HS-27A (cell line): ENCODE measurements at regions not wholly inside any gene's neighbourhood (a gene's known extent, or its start where the extent isn't known, plus 50 kb on each side); places are given as distances from the start of the nearest gene placed in this dataset.
"Not testable (repeated sequence)": the region's sequence is repeated elsewhere in the genome, so short reads cannot be mapped to it uniquely, and the experiment has no call there.

Experiments
- DNase-seq: peaks from one replicate; pipeline ENCODE4 v3.0.0-alpha.2; 2012; ENCODE audit warnings: low read depth, missing footprints

DNA sequence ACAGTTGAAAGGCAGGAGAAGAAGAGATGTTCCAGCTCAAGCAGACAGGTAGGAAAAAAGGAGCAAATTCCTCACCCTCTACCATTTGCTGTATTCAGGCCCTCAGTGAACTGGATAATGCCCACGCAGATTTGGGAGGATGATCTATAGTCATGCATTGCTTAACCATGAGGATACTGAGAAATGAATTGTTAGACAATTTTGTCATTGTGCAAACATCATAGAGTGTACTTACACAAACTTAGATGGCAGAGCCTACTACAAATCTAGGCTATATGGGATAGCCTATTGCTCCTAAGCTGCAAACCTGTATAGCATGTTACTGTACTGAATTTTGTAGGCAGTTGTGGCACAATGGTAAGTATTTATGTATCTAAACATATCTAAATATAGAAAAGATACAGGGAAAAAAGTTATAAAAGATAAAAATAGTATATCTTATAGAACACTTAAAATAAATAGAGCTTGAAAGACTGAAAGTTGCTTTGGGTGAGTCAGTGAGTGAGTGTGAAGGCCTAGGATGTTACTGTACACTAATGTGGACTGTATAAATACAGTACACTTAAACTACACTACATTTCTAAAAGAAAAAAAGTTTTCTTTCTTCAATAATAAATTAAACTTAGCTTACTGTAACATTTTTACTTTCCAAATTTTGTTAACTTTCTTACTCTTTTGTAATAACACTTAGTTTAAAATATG lies 672.3 kb downstream of the UTRN start:
- DNase-seq = no peak

DNA sequence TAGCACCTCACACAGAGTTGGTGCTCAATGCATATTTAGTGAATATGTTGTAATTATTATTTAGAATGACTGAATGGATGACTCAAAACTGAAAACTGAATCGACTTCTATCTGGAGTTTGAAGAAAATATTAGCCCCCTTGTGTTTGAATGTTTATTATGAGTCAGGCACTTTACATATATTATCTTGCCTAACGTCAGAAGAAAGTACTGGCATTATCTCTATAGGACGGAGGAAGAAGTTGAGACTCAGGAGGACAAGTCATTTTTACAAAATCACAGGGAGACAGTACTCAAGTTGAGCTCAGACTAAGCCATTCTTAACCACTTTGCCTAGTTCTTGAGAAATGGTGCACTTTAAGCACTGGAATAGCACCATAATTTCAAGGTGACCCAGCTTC lies 684.0 kb downstream of the UTRN start:
- DNase-seq = no peak

DNA sequence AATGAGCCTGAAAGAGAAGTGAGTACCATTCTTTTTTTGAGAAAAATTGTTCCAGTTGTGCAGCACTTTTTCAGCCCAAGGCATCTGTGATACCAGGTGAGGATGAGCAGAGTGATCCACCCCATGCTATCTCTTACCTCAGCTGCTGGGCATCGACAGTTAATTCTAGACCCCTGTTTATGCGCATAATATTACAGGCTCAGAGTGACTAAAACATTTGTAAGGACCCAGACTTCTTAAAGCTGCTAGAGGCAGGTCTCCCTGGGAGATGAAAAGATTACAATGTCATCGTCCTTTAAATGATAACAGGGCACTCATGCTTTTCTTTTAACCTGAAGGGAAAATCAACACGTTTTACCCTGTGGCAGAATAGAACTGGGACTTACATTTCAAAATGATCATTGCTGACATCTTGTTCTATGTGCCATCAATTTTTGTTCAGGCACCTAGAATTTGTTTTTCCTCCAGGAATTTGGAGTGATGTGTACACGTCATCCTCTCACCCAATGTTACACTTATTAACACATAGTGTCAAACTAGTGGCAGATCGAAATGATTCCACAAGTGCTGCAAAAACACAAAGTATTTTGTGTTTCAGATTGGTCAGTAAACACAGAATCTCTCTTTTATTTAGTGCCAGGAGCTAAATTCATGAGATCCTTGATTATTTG lies 684.6 kb downstream of the UTRN start:
- no peak for DNase-seq

DNA sequence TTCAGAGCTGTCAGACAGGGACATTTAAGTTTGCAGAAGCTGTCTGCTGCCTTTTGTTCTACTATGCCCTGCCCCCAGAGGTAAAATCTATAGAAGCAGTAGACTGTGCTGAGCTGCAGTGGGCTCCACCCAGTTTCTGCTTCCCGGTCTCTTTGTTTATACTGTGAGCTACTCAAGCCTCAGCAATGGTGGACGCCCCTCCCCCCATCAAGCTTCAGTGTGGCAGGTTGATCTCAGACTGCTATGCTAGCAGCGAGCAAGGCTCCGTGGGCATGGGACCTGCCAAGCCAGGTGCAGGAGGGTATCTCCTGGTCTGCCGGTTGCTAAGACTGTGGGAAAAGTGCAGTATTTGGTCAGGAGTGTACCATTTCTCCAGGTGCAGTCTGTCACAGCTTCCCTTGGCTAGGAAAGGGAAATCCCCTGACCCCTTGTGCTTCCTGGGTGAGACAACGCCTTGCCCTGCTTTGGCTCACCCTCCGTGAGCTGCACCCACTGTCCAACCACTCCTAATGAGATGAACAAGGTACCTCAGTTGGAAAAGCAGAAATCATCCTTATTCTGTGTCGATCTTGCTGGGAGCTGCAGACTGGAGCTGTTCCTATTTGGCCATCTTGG lies 692.2 kb downstream of the UTRN start:
- DNase-seq = not testable (repeated sequence)

DNA sequence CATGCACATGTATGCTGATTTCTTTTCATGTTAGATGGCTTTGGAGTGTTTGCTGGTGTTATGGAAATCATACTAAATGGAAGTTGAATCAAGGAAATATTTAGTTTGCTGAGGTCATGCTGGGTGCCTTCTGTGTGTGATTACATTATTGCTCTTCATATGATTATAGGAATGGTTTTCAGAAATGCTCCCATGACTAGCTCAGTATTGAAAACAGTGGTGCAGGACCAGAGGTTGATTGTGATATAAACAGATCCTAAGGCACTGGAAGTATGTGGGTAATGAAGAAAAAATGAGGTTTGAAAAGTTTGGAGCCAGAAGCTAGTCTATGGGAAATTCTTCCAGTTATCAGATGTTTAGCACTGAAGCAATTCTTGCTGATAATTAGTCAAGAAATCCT lies 693.1 kb downstream of the UTRN start:
- DNase-seq = no peak

DNA sequence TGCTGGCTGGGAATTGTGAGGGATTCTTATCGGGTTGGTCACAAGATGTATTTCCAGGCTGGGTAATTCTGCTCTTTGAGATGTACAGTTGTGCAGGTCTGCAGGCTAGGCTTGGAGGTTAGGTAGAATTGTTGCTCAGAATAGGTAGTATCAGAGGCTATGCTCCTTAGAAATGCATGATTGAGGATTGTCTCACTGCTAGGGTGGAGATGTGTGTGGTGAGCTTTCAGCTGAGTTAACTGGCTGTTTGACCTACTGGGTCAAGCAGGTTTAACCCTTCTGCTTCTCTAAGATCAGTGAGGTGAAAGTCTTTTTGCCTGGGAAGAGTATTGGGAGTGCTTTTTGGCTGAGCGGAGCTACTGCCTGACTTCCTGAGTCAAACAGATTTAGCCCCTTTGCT lies 701.1 kb downstream of the UTRN start:
- DNase-seq = no peak

DNA sequence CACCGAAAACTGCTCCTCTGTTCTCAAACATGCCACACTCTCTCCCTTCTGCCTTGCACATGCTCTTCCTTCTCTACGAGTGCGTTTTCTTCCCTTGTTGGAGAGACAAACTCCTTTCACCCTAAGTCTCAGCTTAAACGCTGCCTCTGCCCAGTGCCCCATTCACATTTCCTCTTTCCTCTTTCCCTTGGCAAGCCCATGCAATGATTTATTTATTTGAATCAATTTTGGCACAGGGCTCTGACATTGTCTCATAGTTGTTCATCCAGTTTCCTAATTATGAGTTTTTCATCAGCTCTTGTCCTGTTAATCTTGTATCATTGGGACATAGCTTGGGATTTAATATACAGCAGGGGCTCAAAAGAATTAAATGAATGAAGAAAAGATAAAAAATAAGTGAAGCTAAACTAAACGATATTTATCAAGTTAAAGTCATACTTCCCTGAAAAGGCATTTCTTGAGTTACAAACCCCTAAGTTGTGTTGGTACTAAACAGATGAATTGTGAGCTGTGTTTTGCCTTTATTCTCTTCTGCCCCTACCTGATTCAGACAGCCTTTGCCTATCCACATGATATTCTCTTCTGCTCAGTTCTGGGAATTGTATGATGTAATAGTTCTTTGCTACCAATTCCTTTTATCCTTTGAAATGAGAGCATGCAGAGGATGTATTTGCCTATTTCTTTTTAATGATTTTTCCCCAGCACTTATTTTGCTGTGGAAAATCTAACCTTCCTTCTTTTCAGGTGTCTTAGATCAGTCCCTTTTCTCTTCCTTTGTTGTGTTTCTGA lies 704.4 kb downstream of the UTRN start:
- no peak for DNase-seq

DNA sequence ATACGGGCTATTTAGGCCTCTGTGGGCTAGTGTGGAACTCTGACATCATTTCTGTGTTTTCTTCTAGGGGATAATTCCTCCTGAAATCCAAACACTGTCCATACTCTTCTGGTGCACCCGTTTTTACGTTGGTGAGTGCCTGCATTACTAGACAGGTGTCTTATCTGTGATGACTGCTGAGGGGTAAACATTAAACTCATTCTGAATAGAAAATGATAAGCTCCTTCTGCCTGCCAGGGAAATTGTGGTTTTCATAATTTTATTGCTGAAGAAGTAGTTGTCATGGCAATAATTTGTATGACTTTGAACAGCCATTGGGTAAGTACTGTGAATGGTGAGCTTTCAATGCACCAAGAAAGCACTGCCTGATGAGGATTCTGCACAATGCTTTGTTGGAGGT lies 705.6 kb downstream of the UTRN start:
- no peak for DNase-seq

DNA sequence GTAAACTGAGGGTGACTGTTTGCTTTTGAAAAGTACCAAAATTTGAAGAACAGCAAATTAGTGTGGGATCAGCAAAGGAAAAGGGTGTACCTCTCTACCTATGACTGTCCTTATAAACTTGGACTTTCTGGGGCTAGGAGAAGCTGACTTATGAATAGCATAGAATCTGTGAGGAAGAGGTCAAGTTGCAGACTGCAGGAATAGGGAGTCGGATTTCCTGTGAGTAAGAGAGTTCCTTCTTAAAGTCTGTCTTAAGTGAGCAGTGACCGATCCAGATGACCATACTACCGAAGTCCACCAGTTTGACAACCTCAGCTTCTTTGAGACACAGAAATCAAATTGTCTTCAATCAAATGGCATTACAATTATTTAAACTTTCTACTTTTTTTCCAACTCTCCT lies 708.7 kb downstream of the UTRN start:
- DNase-seq = no peak

DNA sequence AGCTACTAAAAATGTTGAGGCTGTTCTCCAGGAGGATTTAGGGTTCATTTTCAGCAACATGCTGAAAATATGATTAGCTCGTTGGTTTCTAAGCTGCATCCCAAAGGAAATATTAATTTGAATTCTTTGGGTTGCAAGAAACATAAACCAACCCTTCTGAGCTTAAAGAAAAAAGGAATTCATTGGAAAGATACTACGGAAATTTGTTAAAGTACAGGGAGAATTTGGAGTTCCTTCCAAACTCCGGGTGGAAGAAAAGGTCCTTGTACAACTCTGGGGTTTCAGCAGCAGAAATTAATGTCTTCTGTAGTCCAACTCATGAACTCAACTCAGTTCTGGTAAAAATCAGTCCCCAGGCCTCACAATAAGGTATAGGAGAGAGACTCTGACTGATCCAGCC lies 712.9 kb downstream of the UTRN start:
- DNase-seq = no peak

DNA sequence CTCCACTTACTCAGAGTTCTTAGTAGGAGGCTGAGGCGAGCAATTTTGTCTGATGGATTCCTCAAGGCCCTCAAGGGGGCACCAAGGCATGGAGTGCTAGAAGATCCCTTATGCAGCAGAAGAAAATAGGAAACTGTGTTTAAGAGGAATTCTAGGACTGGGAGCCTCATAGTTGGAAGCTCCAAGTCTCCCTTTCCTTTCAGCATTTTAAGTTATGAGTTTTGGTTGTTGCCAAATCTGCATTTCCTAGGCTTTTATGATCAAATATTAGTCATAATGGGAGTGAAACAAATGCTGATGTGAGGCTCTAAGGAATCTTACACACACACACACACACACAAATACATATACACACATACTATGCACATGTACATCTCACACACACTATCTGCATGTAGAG lies 714.0 kb downstream of the UTRN start:
- no peak for DNase-seq

DNA sequence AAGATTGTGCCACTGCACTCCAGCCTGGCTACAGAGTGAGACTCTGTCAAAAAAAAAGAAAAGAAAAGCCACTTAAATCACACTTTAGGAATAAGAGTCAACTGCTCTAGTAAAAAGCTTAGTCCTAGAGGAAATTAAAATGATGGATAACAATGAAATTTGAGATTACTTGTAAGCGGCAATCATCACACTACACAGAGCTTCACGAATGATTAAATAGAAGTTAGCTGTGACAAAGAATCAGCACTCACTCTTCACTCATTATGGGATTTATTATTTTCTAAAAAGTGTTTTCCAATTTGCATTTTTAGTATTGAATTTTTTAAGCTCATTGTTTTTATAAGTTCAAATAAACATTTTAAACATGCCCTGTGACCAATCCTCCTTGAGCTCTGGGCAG lies 718.0 kb downstream of the UTRN start:
- no peak for DNase-seq

DNA sequence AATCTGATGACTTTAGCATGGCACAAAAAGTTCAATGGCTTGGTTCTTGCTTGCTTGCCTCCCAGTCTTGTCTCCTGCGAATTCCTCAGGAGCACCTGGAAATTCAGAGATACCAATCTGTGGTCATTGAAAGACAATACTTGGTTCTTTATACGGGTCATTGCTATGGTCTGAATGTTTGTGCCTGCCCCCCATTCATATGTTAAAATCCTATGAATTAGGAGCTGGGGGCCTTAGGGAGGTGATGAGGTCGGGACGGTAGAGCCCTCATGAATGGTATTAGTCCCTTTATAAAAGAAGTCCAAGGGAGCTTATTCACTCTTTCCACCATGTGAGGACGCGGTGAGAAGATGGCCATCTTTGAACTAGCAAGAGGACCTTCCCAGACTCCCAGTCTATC lies 721.8 kb downstream of the UTRN start:
- DNase-seq = no peak

DNA sequence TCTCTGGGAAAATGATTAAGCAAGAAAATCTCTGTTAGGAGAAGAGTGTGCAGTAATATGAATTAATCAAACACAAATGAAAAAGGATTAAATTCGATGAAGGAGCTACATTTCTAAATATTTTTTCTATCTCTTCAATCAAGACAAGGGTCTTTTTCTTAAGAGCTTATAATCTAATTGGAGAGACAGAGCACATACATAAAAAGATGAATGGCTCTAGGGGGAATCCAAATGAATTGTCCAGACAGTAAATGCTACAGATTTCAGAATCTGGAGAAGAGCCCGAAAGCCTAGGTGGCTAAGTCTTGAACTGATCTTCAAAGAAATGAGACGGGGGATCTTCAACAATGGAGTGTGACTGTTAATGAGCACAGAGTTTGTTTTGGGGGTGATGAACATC lies 723.6 kb downstream of the UTRN start:
- no peak for DNase-seq

DNA sequence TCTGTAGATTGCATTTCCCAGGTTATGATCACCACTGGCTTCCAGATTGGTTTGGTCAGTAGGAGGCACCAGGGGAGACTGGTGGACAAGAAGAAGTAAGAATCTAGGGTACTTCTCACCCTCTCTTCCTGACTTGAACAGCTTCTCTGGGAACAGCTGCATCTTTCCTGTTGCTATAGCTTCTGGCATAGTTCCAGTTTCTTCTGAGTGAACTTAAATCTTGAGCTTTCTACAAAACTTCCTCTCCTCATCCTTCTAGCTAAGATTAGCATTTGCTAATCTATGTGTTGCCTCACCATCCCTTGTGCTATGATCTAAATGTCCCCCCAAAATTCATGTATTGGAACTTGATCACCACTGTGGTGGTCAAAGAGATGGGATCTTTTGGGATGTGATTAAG lies 724.6 kb downstream of the UTRN start:
- DNase-seq = no peak

DNA sequence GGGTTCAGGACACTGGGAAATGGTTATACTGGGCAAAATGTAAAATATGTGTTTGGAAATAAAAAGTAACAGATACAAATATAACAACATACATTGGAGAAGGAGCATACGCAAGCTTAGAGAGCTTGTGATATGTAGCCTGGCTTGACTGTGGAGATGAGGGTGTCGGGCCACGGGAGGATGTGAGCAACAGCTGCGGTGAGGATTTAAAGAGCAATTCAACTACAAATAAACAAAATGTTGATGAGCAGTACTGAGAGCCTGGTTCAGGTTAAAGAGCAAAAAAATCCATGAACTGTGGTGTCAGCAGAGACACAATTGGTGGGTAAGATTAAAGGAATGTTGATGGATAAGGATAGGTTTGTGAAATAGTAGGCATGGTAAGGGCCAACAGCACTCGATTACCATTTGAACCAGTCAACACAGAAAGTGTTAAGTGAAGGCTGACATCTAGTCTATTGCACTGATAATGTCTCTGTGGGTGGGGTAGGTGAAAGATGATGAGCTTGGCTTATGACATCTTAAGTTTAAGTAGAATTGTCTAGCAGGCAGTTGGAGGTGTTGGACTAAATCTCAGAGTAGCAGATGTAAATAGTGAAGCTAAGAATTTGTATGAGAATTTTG lies 723.2 kb downstream of the EPM2A start:
- no peak for DNase-seq

DNA sequence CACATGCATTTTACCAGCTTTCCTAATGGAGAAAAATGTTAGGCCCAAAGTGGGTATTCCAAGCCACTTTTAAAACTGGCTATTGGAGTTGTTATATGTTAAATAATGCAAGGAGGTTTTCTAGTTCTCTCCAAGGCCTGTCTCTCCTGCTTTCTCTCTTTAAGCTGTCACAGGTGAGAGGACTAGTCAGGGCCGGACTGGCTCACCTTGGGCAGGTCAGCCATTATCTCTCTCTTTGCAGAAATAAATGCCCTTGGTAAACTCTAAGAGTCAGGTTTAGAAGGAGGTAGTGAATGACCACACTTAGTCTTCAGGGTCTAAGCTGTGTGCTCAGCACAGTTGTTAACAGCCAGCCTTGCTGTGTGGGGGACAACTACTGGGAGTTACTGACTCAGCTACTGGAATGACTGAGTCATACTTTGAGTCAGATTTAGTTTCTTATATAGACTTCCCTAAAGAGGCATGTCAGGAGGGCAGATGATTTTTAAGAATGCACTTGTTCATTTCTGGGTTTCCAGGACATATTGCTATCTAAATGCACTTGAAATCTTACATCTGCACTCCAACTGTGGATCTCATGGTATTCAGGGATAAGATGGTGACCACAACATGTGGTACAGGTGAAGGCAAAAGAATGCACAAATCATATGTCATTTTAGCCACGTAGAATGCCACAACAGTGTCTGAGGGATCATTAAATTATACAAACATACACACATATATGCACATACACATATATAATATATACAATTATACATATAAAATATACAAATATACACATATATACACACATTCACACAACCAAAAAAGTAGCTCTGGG lies 719.4 kb downstream of the EPM2A start:
- DNase-seq = peak; percentile 90

DNA sequence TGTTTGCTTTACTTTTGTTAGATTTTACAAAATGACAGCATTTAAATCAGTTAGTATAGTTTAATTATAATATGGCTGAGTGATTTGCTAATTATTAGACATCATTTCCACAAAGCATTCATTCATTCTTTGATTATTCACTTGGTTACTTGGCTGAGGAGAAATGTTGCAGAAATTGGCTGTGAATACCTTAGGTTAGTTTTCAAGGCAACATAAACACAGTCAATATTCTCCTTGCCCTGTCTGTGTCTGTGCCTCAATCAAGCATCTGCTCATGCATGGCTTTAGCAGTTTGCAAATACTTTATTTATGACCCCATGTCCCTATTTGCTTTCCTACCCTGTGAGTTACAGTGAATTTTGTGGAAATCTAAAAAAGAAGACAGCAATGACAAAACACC lies 718.3 kb downstream of the EPM2A start:
- DNase-seq = no peak

DNA sequence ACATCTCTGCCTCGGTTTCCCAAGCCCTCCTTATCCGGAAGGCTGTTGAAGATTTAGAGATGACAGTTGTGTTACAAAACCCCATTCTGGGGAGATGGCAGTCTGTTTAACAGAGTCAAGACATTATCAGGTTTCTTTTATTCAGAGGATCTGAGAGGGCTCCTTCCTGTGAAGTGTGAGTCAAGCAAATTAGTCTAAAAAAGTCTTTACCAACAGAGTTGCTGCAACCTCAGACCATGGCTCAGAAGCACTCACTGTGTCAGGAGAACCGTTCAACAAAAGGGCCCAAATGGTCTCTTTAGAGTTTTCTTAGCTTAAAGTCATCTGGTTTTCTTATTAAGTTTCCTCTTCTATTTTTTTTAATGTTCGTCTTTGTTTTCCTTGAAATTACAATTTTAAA lies 717.8 kb downstream of the EPM2A start:
- DNase-seq = no peak

DNA sequence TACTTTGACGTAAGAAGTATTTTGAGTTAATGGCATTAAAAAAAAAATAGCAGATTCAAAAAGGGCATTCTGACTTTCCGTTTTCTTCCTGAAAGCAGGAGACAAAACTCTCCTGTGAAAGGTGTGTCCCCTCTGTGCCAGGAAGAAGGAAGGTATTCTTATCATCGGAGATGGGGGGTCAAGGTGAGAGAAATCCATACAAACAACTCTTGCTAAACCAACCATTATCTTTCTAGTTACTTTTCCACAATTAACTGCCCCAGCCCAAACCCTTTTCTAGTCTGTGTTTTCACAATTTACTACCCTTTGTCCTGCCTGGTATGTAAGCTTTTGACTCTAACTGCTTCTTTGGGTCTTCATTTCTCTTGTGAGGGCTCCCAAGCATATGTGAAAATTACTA lies 717.3 kb downstream of the EPM2A start:
- DNase-seq = no peak

DNA sequence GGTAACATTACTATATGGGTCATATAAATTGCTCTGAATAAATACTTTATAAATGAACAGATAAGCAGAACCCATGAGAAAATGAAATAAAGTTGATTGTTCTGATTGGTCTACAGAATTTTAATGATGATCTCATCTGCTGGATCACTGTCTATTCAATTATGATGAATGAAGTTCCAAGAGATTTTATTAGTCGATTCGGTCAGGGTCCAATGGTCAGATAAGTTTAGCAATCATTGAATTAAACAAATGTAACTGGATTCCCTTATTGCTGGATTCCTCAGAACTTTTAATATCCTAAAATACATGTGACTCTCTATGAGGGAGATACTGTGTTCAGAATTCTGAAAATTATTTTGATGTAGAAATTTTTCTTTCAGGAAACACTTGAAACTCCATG lies 715.2 kb downstream of the EPM2A start:
- DNase-seq = no peak

DNA sequence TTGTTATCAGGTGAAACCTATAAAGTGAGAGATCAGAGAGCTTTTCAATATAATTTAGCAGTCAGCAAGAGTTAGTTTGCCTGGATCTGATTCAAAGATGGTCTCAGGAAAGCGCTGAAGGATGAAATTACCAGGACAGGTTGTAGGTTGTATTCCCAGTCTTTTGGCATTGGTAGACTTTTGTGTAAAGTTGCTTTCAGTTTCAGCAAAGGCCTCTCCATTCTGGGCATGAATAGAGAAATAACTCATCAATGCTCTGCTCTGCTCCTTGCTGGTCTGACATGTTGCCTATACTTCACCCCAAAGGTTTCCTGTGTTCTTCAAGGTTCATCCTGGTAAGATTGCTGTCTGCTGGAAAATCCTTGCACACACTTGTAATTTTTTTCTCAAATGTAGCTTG lies 714.8 kb downstream of the EPM2A start:
- no peak for DNase-seq
